Retina (tissue), 1 donor: ENCODE measurements at regions not wholly inside any gene's neighbourhood (a gene's known extent, or its start where the extent isn't known, plus 50 kb on each side); places are given as distances from the start of the nearest gene placed in this dataset.
"Not testable (repeated sequence)": the region's sequence is repeated elsewhere in the genome, so short reads cannot be mapped to it uniquely, and the experiment has no call there.

Experiments used
- DNase-seq: peaks from one replicate; pipeline ENCODE4 v3.0.0-alpha.2; 2016

DNA sequence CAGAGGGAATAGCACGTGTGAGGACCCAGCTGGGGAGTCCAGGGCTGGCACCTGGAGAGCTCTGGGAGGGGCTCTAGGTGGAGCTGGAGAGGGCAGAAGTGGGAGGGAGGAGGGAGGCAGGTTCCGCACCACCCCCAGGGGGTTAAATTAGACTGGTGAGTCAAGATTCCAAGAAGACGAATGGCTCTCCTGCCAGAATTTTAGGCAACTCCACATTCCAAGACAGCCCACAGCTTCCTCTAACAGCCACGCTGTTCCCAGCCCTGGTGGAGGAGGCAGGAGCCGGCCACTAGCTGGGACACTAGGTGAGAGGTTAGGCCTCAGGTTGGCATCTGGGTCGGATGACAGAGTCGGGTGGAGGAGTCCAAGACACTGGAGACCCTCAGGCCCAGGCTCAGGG is 60.2 kb downstream of the TFAP2C start:
- DNase-seq, result no peak

DNA sequence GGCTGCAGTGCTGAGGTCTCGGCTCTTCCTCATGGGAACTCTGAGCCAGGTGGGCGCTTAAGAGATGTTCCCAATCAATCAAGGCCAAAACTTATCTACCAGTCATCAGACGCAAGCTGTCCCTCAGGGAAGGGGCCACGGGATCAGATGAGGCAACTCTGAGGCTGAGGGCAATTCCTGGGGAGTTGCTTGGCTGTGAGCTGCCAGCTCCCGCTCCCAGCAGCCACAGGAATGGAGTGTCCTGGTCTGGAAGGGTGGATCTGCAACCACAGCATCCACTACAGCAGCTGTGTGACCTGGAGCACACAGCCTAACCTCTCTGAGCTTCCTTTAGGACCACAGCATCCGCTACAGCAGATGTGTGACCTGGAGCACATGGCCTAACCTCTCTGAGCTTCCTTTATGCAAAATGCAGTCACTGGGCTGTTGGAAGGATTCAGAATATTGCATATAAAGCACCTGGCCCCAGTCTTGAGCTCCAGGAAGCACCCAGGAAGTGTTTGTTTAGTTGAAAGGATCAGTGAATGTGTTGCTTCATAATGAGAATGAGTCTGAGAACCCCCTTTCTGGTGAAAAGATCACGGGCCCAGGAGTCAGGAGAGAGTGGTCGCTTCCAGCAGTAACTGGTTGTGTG is 60.9 kb downstream of the TFAP2C start:
- DNase-seq, result no peak

DNA sequence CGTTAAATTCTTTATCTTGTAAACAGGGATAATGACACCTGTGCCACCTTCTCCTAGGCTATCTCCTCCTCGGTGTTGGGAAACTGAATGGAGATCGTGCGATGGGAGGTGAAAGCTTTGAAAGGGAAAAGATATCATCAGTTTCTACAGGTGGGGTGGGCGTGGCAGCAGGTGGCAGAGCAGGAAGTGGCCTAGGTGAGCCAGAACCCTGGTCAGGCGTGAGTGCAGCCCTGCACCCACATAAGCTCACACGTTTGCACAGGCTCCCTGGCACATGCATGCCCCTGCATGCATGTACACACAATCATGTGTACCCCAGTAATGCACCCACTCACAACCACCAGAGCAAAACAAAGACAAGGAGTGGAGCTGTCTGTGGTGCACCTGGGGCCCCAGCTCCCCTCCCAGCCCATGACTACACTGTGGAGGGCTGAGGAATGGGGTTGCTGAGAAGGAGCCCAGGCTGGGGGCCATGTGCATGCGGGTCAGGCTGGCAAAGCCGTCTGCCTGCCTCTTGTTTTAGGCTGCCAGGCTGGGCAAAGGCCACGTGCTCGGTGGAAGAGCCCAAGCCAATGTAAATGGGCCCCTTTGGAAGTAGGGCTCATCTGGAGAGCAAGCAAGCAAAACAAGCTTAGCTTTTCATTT is 61.5 kb downstream of the TFAP2C start:
- DNase-seq, result no peak

DNA sequence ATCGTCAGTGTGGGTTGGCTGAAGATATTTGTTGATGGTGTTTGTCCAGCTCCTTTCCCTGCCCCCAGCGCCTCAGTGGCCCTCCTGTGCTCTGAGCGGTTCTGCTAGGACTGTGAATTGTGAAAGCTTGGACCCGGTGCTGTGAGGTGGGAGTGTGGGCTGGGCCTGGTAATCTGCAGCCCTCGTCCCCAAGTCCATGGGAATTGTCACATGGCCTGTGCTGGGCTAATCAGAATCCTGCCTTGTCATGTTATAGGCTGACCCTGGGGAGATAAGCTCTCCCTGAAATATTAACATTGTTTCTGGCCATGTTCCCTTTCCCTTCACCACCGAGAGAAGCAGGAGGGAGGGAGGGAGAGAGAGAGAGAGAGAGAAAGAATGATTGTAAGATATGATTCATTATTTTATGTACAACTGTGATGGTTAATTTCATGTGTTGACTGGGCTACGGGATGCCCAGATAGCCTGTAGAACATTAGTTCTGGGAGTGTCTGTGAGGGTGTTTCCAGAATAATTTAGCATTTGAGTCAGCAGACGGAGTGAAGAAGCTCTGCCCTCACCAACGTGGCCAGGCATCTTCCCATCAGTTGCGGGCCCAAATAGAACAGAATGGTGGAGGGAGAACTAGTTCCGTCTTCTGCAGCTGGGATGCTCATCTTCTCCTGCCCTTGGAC is 62.4 kb downstream of the TFAP2C start:
- DNase-seq, result no peak

DNA sequence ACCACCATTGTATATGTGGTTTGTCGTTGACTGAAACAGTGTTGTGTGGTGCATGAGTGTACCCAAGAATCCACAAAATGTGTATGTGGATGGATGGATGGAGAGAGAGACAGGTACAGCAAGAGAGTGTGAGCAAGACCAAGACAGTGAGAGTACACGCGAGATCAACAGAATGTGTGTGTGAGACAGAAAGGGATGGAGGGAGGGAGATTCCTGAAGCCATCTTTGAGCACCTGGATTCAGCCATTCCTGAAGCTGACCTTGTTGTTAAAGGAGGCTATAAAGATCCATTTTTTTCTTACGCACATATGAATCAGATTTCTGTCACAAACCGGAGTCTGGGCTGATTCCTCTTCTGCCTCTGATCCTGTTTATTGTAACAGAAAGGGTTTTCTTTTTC is 64.1 kb downstream of the TFAP2C start:
- no peak for DNase-seq

DNA sequence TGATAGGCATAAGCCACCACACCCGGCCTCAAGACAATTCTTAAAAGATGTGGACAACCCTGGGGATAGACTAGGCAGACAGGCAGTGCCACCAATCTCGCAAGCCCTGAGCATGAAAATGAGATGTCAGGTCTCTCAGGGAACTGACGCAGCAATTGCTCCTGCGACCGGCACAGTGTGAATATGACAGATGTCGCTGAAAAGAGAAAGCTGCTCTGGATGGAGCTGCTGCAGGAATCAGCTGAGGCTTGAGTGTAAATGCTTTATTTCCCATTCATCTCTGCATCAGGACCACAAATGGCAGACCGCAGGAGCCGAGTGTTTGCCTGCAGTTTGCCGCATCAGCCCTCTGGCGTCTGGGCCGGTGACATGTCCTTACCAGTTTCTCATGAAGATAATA is 68.4 kb downstream of the TFAP2C start:
- peak; percentile 32 for DNase-seq

DNA sequence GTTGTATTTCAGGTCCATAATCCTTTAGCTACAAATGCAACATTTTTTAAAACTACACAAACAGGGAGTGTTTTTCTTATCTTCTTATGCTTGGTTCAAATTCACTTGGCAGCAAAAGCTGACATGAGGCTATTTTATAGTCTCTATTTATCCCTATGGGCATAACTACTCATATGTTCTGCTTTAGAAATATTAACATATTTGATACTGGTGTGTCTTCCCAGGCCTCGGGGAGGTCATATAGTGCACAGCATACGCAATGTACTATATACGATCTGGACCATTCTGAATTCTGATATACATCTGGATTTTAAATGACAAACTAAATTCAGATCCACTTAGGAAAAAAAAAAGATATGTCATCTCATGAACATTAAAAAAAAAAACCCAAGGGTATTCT is 69.2 kb downstream of the TFAP2C start:
- no peak for DNase-seq

DNA sequence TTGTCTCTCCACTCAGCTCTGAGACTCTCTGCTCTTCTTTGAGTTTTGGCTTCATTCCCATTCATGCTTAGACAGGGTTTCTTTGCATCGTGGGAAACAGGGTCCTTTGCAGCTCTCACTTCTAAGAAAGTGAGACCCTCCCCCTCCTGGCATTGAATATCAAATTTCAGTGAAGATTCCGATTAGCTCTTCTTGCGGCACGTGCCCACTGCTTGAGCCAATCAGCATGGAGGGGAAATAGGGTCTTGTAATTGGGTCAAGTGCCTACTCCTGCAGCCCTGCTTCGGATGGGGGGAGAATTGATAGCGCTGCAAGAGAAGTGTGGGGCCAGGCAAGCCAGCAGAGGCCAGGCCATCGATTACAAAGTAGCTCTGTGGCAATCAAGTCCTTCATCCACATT is 69.6 kb downstream of the TFAP2C start:
- no peak for DNase-seq

DNA sequence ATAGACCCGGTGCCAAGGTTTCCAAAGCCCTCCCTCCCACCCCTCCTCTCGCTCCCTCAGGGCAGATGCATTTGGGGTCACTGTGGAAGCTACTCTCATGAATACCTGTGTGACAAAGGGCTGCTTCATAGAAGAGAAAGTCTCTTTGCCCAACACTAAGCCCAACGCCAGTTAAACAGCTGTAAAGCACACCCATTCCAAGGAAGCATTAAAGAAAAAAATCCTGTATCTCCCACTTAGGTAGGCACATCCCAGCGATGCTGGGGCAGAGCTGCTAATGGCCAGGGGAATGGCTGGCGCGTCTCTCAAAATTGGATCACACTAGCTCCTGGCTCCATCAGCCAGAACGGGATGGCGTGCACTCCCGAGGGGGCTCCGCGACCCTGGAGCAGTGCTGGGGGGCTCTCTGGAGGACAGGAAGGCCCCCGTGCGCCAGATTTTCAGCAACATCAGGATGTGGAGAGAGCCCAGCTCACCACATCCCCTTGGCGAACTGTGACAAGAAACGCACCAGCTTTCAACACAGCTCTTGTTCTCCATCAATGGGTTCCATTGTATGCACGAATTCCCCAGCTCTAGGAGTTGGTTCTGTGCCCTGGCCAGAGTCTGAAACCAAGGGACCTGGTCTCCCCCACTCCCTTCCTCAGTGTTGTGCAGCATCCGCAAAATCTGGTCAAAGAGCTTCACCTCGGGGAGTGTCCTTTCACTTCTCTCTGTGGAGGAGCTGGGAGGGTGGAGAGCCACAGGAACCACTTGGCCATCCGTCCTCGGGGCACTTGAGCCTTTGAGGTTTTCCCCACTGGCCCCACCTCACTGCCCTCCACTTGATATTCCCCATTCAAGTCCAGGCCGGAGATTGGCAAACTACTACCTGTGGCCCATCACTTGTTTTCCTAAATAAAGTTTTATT is 74.1 kb downstream of the TFAP2C start:
- DNase-seq, result no peak

DNA sequence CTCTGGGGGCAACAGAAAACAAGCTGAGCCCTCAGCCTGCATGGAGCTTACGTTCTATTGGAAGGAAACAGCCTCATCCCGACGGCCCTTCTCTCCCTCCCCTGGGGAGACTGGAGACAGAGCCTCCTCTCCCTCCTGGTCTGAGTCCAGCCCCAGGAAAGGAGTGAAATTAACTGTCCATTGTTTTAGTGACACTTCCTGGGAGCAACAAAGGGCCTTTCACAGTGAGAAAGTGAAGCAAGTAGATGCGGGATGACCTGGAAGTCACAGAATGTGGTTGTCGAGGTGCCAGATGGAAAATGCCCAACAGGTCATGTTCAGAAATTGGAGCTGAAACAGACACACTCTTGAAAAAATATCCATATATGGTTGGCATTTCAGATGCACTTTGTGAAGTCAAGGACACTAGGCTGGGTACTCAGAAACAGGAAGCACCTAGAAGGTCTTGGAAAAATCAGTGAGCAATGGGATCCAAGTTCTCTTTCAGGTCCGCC is 77.8 kb downstream of the TFAP2C start:
- DNase-seq, result no peak

DNA sequence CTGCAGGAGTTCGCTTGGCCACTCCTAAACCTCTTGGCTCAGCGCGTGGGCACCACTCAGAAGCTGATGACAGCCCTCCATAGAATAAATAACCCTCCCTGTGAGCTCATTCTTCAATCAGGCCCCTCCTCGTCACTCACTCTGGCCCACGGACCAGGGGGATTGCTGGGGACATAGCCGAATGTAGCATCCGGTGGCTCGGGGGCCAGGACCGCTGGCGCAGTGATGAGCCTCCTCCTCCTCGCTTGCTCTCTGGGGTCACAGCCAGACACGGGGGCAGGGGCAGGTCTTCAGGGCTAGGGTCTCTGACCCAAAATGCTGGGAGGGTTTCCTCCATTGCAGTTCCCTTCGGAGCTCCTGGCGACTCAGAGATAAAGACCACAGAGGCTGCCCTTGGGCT is 79.9 kb downstream of the TFAP2C start:
- DNase-seq, result no peak

DNA sequence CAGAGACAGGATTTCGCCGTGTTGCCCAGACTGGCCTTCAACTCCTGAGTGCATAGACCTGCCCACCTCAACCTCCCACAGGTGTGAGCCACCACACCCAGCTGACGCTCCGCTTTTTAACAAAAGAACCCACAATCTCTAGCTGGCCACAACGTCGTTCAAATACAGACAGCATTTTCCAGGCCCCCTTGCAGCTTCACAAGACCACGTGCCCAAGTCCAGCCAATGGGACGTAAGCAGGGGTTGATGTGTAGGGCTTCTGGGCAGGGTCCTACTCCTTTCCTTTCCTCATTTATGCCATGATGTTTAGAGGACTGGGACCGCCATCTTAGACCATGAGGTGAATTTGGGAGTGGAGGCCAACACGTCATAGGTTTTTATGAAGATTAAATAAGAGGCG is 81.0 kb downstream of the TFAP2C start:
- DNase-seq, result no peak

DNA sequence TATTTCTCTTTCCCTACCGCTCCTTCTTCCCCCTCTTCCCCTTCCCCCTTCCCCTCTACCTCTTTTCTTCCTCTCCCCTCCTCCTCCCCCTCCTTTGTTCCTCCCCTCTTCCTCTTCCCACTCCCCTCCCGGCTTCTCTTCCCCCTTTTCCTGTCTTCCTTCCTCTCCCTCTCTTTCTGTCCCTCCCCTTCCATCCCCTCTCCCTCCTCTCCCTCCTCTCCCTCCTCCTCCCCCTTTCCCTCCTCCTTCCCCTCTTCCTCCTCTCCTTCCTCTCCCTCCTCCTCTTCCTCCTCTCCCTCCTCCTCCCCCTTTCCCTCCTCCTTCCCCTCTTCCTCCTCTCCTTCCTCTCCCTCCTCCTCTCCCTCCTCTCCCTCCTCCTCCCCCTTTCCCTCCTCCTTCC is 81.5 kb downstream of the TFAP2C start:
- not testable (repeated sequence) for DNase-seq

DNA sequence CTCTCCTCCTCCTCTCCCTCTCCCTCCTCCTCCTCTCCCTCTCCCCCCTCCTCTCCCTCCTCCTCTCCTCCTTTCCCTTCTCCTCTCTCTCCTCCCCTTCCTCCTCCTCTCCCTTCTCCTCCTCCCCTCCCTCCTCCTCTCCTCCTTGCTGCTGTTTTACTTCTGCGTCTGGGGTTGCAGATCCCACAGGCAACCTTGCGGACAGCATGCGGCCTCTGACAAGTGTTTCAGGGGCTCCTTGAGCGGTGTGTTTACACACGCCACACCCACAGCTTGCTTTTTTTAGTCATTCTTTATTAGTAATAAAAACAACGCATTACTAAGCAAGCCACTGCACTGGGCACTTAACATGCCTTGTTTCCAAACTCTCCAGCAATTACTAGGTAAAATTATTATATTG is 81.9 kb downstream of the TFAP2C start:
- DNase-seq, result no peak

DNA sequence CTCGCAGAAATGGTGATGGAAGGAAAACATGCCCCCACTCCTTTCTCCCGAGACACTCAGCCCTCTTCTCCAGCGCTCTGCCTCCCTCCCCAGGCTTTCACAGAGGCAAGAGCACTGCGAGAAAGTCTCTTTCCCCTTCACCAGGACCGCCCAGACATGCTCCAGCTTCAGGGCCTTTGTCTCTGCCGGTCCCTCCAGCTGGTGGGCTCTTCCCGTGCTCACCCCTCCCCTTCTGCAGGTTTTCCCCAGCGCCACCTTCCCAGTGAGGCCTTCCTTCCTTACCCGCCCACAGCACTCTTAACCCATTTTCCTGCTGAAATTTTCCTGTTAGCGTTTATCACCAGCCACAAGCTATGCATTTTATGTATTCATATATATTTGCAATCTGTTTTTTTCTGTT is 86.2 kb downstream of the TFAP2C start:
- no peak for DNase-seq

DNA sequence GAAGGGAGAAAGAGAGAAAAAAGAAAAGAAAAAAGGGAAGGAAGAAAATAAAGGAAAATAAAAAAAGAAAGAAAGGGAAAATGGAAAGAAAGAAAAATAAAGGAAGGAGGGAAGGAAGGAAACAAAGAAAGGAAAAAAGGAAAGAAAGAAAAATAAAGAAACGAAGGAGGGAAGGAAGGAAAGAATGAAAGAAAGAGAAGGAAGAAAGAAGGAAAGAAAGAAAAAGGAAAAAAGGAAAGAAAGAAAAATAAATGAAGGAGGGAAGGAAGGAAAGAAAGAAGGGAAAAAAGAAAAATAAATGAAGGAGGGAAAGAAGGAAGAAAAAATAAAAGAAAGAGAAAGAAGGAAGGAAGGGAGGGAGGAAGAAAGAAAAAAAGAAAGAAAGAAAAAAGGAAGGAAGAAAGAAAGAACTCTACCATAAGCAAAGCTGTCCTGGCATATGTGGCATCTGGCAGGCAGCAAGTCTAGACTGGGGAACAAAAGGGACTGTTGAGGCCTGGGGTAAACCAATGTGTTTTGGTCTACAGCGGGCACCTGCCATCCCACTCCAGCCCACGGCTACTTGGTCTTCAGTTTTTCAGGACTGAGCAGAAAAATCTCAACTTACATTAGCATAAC is 86.9 kb downstream of the TFAP2C start:
- no peak for DNase-seq

DNA sequence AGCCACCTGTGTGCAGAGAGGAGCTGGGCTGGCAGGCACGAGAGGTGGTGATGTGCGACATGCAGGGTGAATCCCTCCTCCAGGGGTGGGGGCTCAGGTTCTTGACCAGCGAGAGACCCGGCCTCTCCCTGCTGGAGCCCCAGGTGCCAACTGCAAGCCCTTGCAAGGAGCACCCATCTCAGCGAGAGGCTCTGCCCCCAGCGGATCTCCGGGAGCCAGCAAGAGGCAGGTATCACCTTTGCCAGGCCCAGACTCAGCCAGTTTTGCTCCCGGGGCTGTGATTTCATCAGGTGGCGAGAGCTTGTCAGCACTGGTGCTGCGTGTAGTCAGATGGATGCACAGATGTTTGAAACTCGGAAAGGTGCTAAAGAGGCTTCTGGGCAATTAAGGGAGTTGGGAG is 87.7 kb downstream of the TFAP2C start:
- no peak for DNase-seq

DNA sequence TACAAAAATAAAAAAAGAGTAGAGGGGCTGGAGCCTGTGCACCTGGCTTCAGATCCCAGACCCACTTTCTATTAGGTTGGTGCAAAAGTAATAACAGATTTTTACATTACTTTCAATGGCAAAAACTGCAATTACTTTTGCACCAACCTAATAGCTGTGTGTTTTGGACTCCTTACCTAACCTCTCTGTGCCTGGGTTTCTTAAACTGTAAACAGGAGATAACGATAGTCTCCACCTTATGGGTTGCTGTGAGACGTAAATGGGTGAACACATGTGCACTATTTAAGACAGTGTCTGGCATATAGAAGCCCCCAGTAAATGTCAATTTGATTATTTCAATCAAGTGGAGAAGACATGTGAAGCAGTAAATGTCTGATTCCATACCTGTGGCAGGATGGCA is 89.7 kb downstream of the TFAP2C start:
- DNase-seq, result no peak

DNA sequence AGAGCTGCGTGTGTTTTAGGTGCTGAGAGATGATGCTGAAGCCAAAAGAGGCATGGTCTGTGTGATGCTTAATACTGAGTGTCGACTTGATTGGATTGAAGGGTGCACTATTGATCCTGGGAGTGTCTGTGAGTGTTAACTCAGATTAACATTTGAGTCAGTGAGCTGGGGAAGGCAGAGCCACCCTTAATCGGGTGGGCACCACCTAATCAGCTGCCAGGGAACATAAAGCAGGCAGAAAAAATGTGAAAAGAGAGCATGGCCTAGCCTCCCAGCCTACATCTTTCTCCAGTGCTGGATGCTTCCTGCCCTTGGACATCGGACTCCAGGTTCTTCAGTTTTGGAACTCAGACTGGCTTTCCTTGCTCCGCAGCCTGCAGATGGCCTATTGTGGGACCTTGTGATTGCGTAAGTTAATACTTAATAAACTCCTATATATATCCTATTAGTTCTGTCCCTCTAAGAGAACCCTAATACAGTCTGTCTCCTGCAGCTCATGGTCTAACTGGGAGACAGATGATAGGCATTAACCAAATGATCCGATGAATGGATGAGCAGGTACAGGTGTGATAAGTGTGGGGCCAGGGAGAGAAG is 91.6 kb downstream of the TFAP2C start:
- DNase-seq, result no peak

DNA sequence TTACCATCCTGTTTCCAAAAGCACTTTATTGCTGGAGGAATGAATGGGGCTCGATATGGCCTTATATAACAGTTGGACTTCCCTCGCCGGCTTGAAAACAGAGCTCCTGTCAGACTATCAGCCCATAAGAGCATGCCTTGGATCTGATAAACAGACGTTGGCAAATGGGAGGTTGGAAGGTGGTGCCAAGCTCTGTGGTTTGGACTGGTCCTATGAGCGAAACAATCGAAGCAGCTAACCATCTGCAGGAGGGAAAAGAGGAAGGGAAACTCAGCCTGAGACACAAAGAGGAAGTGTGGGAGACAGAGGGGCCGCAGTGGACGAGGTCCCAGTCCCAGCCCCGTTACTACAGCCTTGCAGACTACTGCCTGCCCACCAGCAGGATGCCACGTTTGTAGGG is 92.9 kb downstream of the TFAP2C start:
- no peak for DNase-seq

DNA sequence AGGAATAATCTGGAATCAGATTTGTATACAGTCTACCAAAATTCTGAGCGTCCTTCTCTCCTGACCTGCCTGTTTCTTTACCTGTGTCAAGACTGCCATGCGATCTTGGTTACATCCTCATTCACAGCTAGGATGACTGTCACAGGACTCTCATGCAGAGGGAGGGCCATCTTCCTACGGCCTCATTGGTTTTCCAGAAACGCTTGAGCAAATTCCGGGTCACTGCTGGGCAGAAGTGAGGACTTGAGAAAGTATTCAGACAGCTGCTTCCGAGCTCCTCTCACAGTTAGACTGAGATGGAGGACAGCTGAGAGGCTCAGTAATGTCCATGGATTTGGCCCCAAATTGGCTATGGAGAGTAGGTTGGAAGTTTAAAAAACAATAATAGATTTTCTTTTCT is 94.2 kb downstream of the TFAP2C start:
- no peak for DNase-seq

DNA sequence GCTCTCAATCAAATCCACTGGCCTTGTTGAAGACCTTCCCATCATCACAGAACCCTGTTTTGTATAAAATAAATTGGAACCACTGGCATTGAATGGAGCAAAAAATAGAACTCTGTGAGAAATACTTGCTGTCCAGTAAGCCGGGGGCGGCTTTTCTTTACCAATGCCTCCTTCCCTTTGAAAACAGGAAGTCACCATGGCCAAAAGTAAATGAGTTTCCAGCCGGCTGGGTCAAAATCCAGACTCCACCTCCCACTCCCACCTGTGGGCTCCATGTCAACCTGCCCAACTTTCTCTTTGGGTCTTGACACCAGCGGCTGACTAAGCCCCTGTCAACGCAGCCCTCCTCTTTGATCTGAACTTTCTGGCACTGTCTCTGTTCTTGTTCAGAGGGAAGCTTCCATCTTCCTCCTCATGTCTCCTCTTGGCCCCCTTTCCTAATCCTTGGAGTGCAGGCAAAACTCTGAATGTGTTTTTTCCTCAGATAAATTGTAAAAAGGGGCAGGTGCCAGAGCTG is 95.2 kb downstream of the TFAP2C start:
- DNase-seq, result no peak
